Bronchial epithelial cell (primary cell): ENCODE measurements at regions not wholly inside any gene's neighbourhood (a gene's known extent, or its start where the extent isn't known, plus 50 kb on each side); places are given as distances from the start of the nearest gene placed in this dataset.
A peak's percentile ranks its signal among the peaks of the same experiment; 100 is the strongest.

Experiments
- DNase-seq: peaks from one replicate; pipeline ENCODE4 v3.0.0-alpha.2; 2010; ENCODE audit warnings: low read depth
- FAIRE-seq: peaks from 2 replicates; lab custom pipeline; 2011; peaks lifted over from hg19 to GRCh38; lab: Jason Lieb, UNC
- H3K27me3 ChIP-seq: 2 replicates; pipeline ENCODE4 v1.5.1; 2011; ENCODE audit warnings: low read length; ENCODE audit not compliant: control insufficient read depth, insufficient read depth
- H3K36me3 ChIP-seq: 2 replicates; pipeline ENCODE4 v1.5.1; 2011; ENCODE audit warnings: low read length; ENCODE audit not compliant: control insufficient read depth, insufficient read depth
- H3K4me3 ChIP-seq: 2 replicates; pipeline ENCODE4 v1.5.1; 2011; ENCODE audit warnings: mild to moderate bottlenecking, low read depth, low read length, control low read depth
- TF ChIP-seq, protein P1 (sequence below): IDR thresholded peaks from 2 replicates; pipeline ENCODE4 v1.5.1; 2011; ENCODE audit warnings: mild to moderate bottlenecking, moderate library complexity, low read length, control low read depth, inconsistent platforms; ENCODE audit not compliant: insufficient read depth, severe bottlenecking

DNA sequence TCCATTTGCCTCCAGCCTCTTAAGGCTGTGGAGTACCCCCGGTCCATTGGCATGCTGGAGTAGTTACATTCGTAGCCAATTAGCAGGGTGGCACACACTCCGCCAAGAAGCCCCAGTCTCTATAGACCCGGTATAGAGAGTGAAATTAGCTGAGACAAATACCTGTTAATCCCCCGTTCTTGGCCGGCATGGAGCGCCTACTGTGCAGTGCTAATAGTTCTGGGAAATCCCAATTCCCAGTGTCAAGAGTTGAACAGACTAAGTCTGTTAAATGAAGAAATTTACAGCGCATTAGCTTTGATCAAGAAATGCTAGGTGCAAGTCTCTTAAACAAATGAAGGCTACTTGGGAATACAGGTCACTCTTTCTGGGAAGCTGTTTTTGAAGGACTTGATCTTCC is 127.8 kb upstream of the ARX start:
- no peak for DNase-seq
- Histone ChIP-seq H3K27me3 (no peaks in the 10 kb centered on the region), H3K36me3 (no peaks in the 10 kb centered on the region), H3K4me3 (no peak overlapping the region)
- no peak for FAIRE-seq
- TF ChIP-seq, protein P1, sequence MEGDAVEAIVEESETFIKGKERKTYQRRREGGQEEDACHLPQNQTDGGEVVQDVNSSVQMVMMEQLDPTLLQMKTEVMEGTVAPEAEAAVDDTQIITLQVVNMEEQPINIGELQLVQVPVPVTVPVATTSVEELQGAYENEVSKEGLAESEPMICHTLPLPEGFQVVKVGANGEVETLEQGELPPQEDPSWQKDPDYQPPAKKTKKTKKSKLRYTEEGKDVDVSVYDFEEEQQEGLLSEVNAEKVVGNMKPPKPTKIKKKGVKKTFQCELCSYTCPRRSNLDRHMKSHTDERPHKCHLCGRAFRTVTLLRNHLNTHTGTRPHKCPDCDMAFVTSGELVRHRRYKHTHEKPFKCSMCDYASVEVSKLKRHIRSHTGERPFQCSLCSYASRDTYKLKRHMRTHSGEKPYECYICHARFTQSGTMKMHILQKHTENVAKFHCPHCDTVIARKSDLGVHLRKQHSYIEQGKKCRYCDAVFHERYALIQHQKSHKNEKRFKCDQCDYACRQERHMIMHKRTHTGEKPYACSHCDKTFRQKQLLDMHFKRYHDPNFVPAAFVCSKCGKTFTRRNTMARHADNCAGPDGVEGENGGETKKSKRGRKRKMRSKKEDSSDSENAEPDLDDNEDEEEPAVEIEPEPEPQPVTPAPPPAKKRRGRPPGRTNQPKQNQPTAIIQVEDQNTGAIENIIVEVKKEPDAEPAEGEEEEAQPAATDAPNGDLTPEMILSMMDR, result no peak

DNA sequence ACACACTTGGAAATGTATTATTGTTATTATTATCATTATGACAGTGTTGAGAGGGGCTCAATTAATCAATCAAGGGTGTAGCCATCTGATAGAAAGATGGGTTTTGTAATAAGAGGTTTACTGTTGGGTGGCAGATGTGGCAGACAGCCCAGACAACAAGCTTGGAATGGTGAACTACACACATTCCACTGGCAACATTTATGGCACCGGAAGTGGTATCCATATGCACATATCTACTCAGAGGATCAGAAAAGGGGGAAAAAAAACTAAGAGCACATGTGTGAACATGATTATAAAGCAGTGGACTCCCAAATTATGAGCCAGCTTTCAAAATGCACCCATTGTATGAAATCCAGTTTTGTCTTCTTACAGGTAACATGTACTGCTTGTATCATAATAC is 125.9 kb upstream of the ARX start:
- Histone ChIP-seq H3K4me3 (no peak overlapping the region), H3K36me3 (no peaks in the 10 kb centered on the region), H3K27me3 (no peaks in the 10 kb centered on the region)
- TF ChIP-seq, protein P1, result no peak
- FAIRE-seq (no peak), DNase-seq (no peak)

DNA sequence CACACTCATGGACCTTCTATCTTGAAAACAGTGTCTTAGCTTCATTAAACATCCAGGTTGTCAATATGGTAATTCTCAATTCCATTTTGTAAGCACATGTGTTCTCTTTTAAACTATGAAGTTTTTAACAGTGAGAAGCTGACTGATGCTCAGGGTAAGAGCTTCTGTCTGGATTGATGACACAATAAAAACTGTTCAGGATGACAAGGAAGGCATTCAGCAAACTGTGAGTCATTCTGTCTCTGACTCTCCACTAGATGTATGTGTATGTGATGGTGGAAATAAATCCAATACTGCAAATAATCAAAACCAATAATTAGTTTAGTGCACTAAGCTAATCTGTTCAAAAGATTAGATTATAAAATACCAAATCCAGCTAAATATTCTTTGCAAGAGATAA is 115.3 kb upstream of the ARX start:
- Histone ChIP-seq H3K4me3 (no peak overlapping the region), H3K27me3 (no peaks in the 10 kb centered on the region), H3K36me3 (no peaks in the 10 kb centered on the region)
- peak; percentile 52 for DNase-seq
- FAIRE-seq, result no peak
- TF ChIP-seq, protein P1, result no peak

DNA sequence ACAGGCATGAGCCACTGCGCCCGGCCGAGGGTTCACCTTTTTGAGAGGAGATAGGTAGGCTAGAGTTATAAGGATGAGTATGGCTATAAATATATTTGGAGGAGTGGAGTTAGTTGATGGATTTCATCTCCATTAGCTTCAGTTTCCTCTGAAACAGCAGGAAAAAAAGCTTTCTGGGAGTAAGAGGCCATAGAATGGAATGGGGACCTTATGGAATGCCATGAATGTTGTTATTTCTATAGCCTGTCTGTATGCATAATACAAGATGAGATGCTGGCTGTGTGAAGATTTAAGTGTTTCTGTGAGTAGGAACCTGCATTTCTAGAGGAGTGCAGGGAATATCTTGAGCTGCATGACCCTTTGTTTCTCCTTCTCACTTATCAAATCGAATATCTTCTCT is 114.9 kb upstream of the ARX start:
- TF ChIP-seq, protein P1, result no peak
- Histone ChIP-seq H3K4me3 (no peak overlapping the region), H3K27me3 (no peaks in the 10 kb centered on the region), H3K36me3 (no peaks in the 10 kb centered on the region)
- FAIRE-seq (no peak), DNase-seq (no peak)

DNA sequence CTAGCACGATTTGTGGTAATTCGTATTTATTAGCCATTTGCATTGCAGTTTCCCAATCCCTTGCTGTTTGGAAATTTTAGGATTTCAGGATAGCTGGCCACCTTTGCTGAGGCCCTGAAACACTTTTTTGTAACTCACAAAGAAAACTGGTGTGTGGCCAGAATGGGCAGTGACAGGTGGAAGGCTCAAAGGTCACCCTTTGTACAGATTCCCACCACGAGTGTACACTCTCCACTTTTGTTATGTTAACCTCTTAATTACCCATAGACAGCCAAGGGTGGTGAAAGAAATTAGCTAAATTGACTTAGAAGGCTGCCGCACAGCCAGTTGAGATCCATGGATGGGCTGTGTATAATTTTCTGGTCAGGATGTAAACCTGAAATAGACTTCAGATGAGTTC is 109.7 kb upstream of the ARX start:
- Histone ChIP-seq H3K36me3 (no peaks in the 10 kb centered on the region), H3K27me3 (no peaks in the 10 kb centered on the region), H3K4me3 (no peak overlapping the region)
- no peak for FAIRE-seq
- TF ChIP-seq, protein P1, result no peak
- no peak for DNase-seq

DNA sequence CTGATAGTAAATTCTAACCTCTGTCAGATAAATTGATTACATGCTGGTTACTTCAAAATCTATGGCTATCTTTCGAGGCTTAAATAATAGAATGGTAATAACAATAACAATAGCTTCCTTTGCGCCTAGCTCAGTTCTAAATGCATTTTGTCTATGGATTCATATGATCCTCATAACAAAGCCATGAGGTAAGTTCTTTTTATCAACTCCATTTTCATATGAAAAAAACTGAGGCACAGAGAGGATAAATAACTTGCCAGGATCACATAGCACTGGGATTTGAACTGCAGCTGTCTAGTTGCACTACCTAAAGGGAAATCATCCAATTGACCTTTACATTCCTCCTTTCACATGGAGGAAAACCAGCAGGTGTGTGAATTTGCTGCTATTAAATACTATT is 108.6 kb upstream of the ARX start:
- TF ChIP-seq, protein P1, result no peak
- Histone ChIP-seq H3K4me3 (no peak overlapping the region), H3K36me3 (no peaks in the 10 kb centered on the region), H3K27me3 (no peaks in the 10 kb centered on the region)
- no peak for FAIRE-seq
- DNase-seq, result no peak
